ENCODE measurements at regions not wholly inside any gene's neighbourhood (a gene's known extent, or its start where the extent isn't known, plus 50 kb on each side); places are given as distances from the start of the nearest gene placed in this dataset.

- TF ChIP-seq POLR2AphosphoS5 (IDR thresholded peaks at IDR 0.05) (no peak), CTCF (IDR thresholded peaks at IDR 0.05) (no peak)
Measured at GRCh38 chrX:41003506-41004270, 81.6 kb upstream of the USP9X start.

Data from sigmoid colon (tissue), 4 donors.